HG02588 (cell line): ENCODE measurements at regions not wholly inside any gene's neighbourhood (a gene's known extent, or its start where the extent isn't known, plus 50 kb on each side); places are given as distances from the start of the nearest gene placed in this dataset.
"Not testable (repeated sequence)": the region's sequence is repeated elsewhere in the genome, so short reads cannot be mapped to it uniquely, and the experiment has no call there.

Source experiments
- ATAC-seq: cut with Tn5 transposase; IDR thresholded peaks from one replicate; pipeline ENCODE4 v1.9.1; 2021; ENCODE audit warnings: mild to moderate bottlenecking, moderate library complexity; ENCODE audit not compliant: unreplicated experiment

DNA sequence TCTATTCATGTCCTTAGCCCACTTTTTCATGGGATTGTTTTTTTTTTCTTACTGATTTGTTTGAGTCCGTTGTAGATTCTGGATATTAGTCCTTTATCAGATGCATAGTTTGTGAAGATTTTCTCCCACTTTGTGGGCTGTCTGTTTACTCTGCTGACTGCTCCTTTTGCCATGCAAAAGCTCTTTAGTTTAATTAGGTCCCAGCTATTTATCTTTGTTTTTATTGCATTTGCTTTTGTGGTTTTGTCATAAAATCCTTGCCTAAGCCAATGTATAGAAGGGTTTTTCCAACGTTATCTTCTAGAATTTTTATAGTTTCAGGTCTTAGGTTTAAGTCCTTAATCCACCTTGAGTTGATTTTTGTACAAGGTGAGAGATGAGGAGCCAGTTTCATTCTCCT, 358.9 kb downstream of the ADAMTS20 start:
- not testable (repeated sequence) for ATAC-seq

GRCh38 chr12:43192442-43192841, 359.6 kb downstream of the ADAMTS20 start:
- ATAC-seq: not testable (repeated sequence)

DNA sequence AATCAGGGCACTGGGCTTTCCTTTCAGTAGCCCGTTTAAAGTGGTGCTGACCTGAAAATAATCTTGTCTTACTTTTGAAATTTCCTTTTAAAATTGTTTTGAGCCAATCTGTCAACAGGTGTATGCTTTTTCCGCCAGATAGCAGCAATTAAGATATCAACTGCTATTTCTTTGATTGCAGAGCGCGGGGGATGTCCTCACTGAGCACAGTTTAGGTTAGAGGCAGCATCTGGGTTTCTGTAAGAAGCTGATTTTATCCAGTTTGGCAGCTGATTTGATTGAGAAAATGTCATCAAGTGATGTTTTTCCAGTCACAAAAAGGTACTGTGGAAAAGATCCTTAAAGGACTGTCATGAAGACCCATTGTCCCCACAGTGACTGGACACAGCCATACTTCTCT, 371.8 kb downstream of the ADAMTS20 start:
- ATAC-seq: no peak

GRCh38 chr12:43179486-43179885, 372.5 kb downstream of the ADAMTS20 start:
- ATAC-seq: no peak

DNA sequence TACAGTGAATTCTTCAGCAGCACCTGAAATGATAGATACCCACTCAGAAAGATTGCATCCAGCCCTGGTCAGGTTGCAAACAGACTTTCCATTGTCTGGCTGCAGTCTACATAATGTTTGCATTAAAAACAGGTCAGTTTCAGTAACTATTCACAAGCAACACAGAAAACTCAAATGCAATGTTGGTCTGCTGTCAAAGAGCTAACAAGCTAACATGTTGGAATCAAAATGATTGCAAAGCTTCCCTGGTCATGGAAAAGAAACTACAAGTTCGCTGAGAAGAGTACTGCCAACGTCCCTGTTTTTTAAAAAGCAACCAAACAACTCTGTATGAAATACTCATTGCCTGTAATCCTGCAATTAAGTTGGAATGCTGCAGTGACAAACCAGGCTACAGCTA, 374.7 kb downstream of the ADAMTS20 start:
- no peak for ATAC-seq

DNA sequence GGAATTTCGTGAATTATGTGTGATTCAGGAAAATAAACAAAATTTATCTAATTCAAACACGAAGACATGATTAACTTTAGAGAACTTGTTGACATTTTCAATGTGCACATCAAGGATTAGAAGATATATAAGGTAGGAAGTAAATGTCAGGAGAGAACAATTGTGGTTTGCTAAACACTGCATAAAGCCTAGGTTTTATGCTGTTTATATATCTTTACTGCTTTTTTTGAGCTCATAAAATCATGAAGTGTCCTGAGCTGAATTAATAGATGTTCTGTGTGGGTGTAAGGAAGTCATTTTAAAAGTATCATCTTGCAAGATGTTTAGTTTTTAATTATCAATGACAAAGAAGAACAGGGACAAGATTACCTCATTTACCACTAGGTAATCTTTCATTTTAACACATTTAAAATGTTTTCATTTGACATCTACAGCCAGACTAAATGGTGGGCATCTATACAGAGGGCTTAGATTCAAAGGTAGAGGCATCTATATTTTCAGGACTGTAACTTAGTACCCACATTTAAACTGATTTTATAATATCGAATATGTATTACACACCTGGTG, 382.8 kb downstream of the ADAMTS20 start:
- no peak for ATAC-seq

DNA sequence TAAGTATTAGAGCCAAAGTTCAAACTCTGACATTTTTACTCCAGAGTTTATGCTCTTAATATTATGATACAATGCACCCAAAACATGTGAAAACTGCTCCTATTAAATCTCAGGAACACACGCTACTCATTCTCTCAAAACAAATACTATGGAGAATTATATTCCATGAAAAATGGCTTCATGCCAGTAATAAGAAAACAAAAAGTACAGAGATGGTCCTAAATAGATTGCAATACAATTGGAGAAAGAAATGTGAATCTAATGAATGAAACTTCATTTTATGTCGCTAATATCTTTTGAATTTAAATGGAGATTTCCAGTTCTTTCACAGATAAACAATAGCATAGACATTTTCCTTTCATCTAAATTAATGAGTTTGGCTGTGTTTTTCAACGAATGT, 384.3 kb downstream of the ADAMTS20 start:
- ATAC-seq: no peak

DNA sequence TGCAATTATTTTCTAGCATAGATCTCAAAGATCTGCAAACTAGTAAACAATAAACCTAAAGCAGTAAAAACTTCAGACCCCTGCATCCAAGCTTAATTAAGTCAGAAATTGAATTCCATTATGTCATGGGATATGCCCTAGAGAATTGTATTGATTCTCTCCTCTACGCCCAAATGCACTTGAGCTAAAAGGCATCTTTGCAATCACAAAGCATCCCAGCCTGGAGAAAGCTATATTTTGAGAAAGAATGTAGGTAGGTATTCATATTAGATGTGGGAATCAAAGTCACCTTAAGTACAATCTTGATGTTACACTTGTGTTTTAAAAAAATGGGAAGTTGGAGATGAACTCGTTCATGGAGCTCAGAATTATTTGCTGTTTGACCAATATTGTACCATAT, 386.7 kb downstream of the ADAMTS20 start:
- no peak for ATAC-seq

GRCh38 chr12:43162138-43162537, 389.9 kb downstream of the ADAMTS20 start:
- no peak for ATAC-seq

- no peak for ATAC-seq
Observed at GRCh38 chr12:43159506-43159905, 392.5 kb downstream of the ADAMTS20 start.

GRCh38 chr12:43158126-43158525, 393.9 kb downstream of the ADAMTS20 start:
- no peak for ATAC-seq

GRCh38 chr12:43155376-43155775, 396.6 kb downstream of the ADAMTS20 start:
- ATAC-seq: no peak

GRCh38 chr12:43154498-43155045, 397.4 kb downstream of the ADAMTS20 start:
- no peak for ATAC-seq

DNA sequence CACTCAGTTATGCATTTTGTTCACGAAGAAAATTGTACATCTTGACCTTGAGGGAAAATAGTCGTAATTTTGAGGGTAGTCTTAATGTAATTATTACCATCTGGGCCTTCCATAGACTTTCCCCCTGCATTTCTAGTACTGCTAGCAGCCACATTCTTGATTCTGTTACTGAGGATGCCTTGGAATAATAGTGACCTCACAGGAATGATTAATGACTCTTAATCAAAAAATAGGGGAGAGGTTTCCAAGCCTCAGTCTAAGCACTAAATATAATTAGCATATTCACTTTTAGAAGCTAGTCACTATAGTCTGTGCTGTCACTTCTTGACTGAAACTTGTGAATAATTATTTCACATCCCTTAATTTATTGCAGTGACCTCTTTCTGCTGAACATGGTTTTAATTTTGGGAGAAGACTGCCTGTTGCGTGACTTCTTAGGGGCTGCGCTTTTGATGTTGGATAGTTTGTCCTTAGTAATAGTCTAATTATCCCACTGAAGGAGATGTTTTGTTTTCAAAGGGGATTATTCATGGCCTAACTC, 400.5 kb downstream of the ADAMTS20 start:
- ATAC-seq: no peak

DNA sequence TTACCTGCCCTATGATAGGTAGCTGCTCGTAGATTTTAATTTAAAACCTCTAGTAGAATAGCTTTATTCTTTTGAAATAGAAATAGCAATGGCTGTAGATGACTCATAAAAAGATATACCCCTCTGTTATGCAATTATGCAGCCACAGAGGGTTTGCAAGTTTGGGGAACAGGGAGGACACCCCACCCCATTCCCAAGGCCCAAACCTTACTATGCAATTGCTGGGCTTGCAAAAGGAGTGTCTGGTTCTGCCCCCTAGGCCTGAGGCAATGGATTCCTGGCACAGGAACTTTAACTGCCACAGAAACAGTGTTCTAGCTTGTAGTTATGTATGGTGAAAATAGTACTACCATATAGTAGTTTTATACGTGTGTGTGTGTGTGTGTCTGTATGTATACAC, 403.3 kb downstream of the ADAMTS20 start:
- no peak for ATAC-seq

DNA sequence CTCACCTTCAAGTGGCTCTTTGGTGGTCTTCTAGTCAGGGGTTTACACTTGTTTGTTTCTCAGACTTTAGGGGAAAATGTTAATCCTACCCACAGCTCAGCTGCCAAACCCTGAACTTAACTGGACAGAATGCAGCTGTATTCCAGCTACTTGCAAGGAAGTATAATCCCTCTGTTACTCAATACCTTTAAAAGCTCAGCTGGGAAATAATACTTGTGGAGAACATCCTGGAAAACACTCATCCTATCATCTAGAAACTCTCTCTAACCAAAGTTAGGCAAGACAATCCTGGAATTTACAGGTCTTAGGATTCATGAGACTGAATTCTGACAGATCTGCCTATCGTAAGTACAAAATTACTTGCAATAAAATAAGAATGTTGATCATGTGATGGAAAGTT, 404.1 kb downstream of the ADAMTS20 start:
- no peak for ATAC-seq

DNA sequence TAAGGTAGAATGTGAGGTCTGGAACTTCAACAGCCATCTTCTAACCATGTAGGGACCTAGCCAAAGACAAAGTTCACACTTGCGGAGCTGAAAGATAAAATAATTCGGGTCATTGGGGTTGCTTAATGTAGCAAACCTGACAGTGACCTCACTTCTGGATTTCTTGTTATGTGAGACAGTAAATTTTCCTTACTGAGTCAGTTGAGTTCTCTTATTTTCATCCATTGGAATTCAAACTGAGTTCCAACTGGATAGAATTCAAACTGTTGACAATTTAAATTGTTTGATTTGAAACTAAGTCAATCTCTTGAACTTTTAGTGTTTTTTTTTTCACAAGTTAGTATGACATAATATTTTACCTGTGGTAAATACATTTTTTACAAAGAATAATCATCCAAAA, 406.5 kb downstream of the ADAMTS20 start:
- ATAC-seq: no peak

GRCh38 chr12:43143278-43143677, 408.7 kb downstream of the ADAMTS20 start:
- ATAC-seq: no peak

GRCh38 chr12:43132291-43132690, 419.7 kb downstream of the ADAMTS20 start:
- ATAC-seq: no peak

DNA sequence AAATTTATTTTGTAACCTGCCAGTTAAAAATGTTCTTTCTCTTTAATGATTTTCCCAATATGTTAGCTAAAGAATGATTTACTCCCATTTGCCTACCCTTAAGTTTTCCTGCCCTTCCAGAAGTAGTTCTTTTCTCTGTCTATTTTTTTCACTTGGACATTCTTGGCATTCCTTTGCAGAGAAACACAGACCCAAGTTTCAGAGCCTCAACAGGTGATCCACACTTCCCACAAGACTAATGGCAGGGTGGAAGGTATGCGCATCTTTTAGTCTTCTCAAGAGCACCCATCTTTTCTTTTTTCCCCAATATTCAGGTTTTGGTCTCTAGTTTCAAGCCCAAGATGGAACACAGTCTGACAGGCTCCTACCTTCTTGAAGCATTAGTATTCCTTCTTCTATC, 420.7 kb downstream of the ADAMTS20 start:
- no peak for ATAC-seq

DNA sequence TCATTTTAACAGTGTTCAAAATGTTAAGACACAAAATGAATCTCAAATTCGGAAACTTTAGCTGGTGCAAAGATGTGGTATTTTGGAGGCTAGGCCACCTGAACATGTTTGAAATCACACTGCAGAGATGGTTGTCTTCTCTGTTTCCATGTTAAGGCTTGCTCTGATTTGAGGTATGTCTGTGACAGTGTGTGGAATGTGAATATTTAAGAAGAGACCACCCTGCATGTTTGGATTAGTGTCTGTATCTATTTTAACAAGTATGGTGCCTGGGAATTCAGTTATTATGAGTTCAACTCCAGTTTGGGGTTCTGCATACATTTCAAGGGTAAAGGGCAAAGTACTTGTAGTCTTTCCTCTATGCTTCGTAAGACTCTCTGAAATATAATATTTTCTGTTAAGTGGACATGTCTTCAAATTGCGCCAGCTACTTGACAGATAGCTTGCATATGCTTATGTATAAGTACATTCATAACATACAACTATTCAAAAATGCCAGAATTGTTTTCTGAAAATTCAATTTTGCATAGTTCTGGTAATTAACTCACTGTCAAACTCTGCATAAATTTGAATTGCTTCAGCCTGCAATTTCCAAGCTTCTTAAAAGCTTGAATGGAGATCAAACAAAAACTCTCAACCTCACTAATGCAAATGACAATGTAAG, 424.0 kb downstream of the ADAMTS20 start:
- no peak for ATAC-seq

DNA sequence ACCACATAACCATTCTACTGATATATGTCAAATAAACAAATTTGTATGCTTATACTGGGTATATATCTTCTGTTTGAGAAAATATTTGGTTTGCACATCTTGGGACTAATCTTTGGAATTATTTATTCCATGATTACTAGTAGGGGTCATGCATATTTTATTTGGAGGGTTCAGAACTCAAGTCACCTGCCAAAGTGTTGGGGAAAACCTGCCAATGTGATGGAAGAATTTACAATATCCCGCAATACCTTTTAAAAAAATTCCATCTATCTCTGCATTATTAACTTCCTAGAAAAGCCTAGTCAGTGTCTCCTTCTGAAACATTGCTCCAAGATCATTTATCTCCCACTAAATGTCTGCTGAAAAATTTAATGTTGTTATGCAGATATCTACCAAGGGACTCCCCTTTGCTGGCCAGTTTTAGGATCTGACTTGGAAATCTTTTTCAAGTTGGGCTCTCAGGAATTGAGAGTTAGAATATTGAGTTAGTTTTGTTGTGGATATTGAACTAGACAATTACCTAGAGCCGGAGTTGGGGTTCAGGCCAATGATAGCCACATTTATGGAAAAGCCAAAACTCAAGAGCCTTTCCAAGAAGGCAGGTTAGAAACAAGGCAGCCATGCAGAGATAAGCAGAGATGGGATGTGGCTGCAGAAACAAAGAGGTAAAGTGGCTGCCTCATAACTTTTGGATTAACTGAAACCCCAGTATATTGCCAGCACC, 425.2 kb downstream of the ADAMTS20 start:
- no peak for ATAC-seq
